ENCODE measurements at regions not wholly inside any gene's neighbourhood (a gene's known extent, or its start where the extent isn't known, plus 50 kb on each side); places are given as distances from the start of the nearest gene placed in this dataset.

GRCh38 chr7:46205478-46205877, 284.4 kb upstream of the IGFBP3 start:
- H3K4me1 ChIP-seq (ENCODE audit: control insufficient read depth in 2 of 2, insufficient read depth in 2 of 2, low read length in 2 of 2) = no peaks in the 10 kb centered on the region
- no peak for ATAC-seq (ENCODE audit: low read depth)
- ChIA-PET POLR2A (no interaction called here), CTCF (no interaction called here)
- H3K9me3 ChIP-seq (ENCODE audit: control extremely low read depth in 1 of 3, control insufficient read depth in 2 of 3, insufficient read depth in 1 of 3, low read length in 2 of 3) = peaks cover 0 to 9% (median 0%) of the 10 kb centered on the region in 3 donors
- no peak for DNase-seq
- H3K79me2 ChIP-seq (ENCODE audit: control insufficient read depth, insufficient read depth, low read length) = no peaks in the 10 kb centered on the region
- 61% methylated on average over 3 of the region's 5 CpGs for WGBS (ENCODE audit: insufficient coverage)
- H3K27ac ChIP-seq (ENCODE audit: low read length in 2 of 2) = no peak overlapping the region
- no peak overlapping the region for H3K9ac ChIP-seq (ENCODE audit: low read length)
- no peaks in the 10 kb centered on the region for H4K20me1 ChIP-seq (ENCODE audit: control insufficient read depth, insufficient read depth, low read length, poor library complexity, severe bottlenecking)
- no peak overlapping the region for H3K4me3 Mint-ChIP-seq
- peaks cover 2% of the 10 kb centered on the region for H3K27me3 Mint-ChIP-seq
- intact Hi-C loops (cut with micrococcal nuclease) = no loop called here
- H3K9me3 Mint-ChIP-seq (ENCODE audit: insufficient read depth) = no peaks in the 10 kb centered on the region
- no peak overlapping the region for H3K4me3 ChIP-seq (ENCODE audit: control extremely low read depth in 1 of 5, extremely low read depth in 1 of 5, insufficient read depth in 1 of 5, low read depth in 2 of 5, low read length in 4 of 5)
- no peak overlapping the region for H2AFZ ChIP-seq (ENCODE audit: insufficient read depth, low read depth, low read length, poor library complexity, severe bottlenecking)
- no peak overlapping the region for H3K27ac Mint-ChIP-seq
- no peak for TF ChIP-seq EZH2 (IDR thresholded peaks at IDR 0.05; ENCODE audit: borderline replicate concordance, insufficient read depth, low read depth, low read length, poor library complexity, severe bottlenecking)
- no peak for TF ChIP-seq CTCF (IDR thresholded peaks at IDR 0.05)
- H3K27me3 ChIP-seq (replicated peaks in 1 of 4; ENCODE audit: control extremely low read depth in 1 of 4, control insufficient read depth in 3 of 4, insufficient read depth in 4 of 4, low read length in 3 of 4) = no peaks in the 10 kb centered on the region
- H3K36me3 ChIP-seq (replicated peaks in 1 of 2; ENCODE audit: control extremely low read depth in 1 of 2, control insufficient read depth in 1 of 2, extremely low read depth in 1 of 2, insufficient read depth in 2 of 2, low read length in 1 of 2) = no peaks in the 10 kb centered on the region
- no peak overlapping the region for H3K4me2 ChIP-seq (replicated peaks; ENCODE audit: low read depth, low read length, poor library complexity, severe bottlenecking)
- H3K4me1 Mint-ChIP-seq = no peaks in the 10 kb centered on the region

- Histone ChIP-seq H3K9ac (ENCODE audit: low read length) (no peak overlapping the region), H3K79me2 (ENCODE audit: control insufficient read depth, insufficient read depth, low read length) (no peaks in the 10 kb centered on the region), H3K36me3 (replicated peaks in 1 of 2; ENCODE audit: control extremely low read depth in 1 of 2, control insufficient read depth in 1 of 2, extremely low read depth in 1 of 2, insufficient read depth in 2 of 2, low read length in 1 of 2) (no peaks in the 10 kb centered on the region), H4K20me1 (ENCODE audit: control insufficient read depth, insufficient read depth, low read length, poor library complexity, severe bottlenecking) (no peaks in the 10 kb centered on the region), H3K4me2 (replicated peaks; ENCODE audit: low read depth, low read length, poor library complexity, severe bottlenecking) (no peak overlapping the region), H3K9me3 (ENCODE audit: control extremely low read depth in 1 of 3, control insufficient read depth in 2 of 3, insufficient read depth in 1 of 3, low read length in 2 of 3) (peaks cover 0 to 9% (median 0%) of the 10 kb centered on the region in 3 donors), H3K4me1 (ENCODE audit: control insufficient read depth in 2 of 2, insufficient read depth in 2 of 2, low read length in 2 of 2) (no peaks in the 10 kb centered on the region), H2AFZ (ENCODE audit: insufficient read depth, low read depth, low read length, poor library complexity, severe bottlenecking) (no peak overlapping the region), H3K4me3 (ENCODE audit: control extremely low read depth in 1 of 5, extremely low read depth in 1 of 5, insufficient read depth in 1 of 5, low read depth in 2 of 5, low read length in 4 of 5) (no peak overlapping the region), H3K27ac (ENCODE audit: low read length in 2 of 2) (no peak overlapping the region), H3K27me3 (replicated peaks in 1 of 4; ENCODE audit: control extremely low read depth in 1 of 4, control insufficient read depth in 3 of 4, insufficient read depth in 4 of 4, low read length in 3 of 4) (no peaks in the 10 kb centered on the region)
- TF ChIP-seq EZH2 (IDR thresholded peaks at IDR 0.05; ENCODE audit: borderline replicate concordance, insufficient read depth, low read depth, low read length, poor library complexity, severe bottlenecking) (no peak), CTCF (IDR thresholded peaks at IDR 0.05) (no peak)
- ChIA-PET POLR2A (no interaction called here), CTCF (no interaction called here)
- H3K4me3 Mint-ChIP-seq = no peak overlapping the region
- no peak for DNase-seq
- intact Hi-C loops (cut with micrococcal nuclease) = no loop called here
- no peak for ATAC-seq (ENCODE audit: low read depth)
- no peak overlapping the region for H3K27ac Mint-ChIP-seq
- WGBS (ENCODE audit: insufficient coverage) = 75% methylated on average over 6 of the region's 7 CpGs
- H3K27me3 Mint-ChIP-seq = peaks cover 2% of the 10 kb centered on the region
- no peaks in the 10 kb centered on the region for H3K9me3 Mint-ChIP-seq (ENCODE audit: insufficient read depth)
- H3K4me1 Mint-ChIP-seq = no peaks in the 10 kb centered on the region
Measured at GRCh38 chr7:46203926-46204325, 282.9 kb upstream of the IGFBP3 start.
